ENCODE measurements at regions not wholly inside any gene's neighbourhood (a gene's known extent, or its start where the extent isn't known, plus 50 kb on each side); places are given as distances from the start of the nearest gene placed in this dataset.
A peak's percentile ranks its signal among the peaks of the same experiment; 100 is the strongest.

DNA sequence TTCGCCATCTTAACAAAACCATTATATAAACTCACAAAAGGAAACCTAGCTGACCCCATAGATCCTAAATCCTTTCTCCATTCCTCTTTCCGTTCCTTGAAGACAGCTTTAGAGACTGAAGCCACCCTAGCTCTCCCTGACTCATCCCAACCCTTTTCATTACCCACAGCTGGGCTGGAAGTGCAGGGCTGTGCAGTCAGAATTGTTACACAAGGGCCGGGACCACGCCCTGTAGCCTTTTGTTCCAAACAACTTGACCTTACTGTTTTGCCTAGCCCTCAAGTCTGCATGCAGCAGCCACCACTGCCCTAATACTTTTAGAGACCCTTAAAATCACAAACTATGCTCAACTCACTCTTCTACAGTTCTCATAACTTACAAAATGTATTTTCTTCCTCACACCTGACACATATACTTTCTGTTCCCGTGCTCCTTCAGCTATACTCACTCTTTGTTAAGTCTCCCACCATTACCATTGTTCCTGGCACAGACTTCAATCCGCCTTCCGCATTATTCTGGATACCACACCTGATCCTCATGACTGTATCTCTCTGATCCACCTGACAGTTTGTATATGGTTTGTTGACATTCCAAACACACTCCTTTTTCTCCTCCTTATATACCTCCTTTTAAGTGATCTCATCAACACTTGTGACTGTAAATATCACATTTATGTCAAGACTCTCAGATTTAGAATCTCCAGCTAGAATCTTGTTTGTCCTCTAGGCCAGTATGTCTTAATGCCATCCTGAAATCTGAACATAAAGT lies 208.7 kb downstream of the KITLG start:
- POLR2A ChIA-PET, result no interaction called here
- H3K4me1 Mint-ChIP-seq, result no peaks in the 10 kb centered on the region
- no peaks in the 10 kb centered on the region for H3K27me3 Mint-ChIP-seq
- H3K36me3 Mint-ChIP-seq (ENCODE audit: low read depth), result no peaks in the 10 kb centered on the region
- ATAC-seq (no peak), DNase-seq (no peak)
- H3K9me3 Mint-ChIP-seq (ENCODE audit: low read depth), result no peaks in the 10 kb centered on the region
- no peak overlapping the region for H3K4me3 Mint-ChIP-seq
- CTCF ChIA-PET, result no interaction called here
- intact Hi-C loops (cut with DNase I, micrococcal nuclease), result no loop called here
- H3K27ac Mint-ChIP-seq, result no peak overlapping the region

DNA sequence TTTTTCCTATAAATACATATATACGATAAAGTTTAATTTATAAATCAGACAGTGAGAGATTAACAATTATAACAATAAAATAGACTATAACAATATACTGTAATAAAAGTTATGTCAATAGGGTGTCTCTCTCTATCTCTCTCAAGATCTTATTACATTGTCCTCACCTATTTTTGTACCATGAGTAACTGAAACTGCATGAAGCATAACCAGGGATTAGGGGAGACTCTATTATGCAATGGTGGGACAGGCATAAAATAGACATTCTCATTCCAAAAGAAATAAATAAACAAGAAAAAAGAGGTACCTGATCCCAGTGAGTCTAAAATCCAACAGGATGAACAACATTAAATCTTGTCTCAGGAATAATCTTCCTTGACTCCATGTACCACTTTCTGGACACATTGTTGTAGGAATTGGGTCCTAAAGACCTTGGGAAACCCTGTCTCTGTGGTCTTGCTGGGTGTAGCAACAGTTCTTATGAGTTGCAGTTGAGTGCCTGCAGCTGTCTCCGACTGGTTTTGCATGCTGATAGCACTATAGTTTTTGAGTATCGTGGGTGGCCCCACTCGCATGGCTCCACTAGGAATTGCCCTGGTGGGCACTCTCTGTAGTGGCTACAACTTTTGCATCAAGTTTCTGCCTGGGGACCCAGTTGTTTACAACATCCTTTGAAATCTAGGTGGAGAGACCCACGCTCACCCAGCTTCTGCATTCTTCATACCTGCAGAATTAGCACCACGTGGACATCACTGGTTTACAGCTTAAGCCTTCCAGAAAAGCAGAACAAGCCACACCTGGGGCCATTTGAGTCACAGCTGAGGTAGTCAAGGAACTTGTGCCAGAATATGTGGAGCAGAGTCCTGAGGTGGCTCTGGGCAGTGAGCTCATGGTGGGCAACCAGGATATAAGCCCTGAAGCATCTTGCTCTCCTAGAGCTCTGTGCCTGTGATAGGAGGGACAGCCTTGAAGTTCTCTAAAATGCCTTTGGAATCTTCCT lies 204.7 kb downstream of the KITLG start:
- ChIA-PET POLR2A (no interaction called here), CTCF (no interaction called here)
- no peak for DNase-seq
- Mint-ChIP-seq H3K27ac (no peak overlapping the region), H3K36me3 (ENCODE audit: low read depth) (no peaks in the 10 kb centered on the region), H3K4me1 (no peaks in the 10 kb centered on the region), H3K4me3 (no peak overlapping the region), H3K27me3 (no peaks in the 10 kb centered on the region), H3K9me3 (ENCODE audit: low read depth) (no peaks in the 10 kb centered on the region)
- intact Hi-C loops (cut with DNase I, micrococcal nuclease), result no loop called here
- ATAC-seq, result no peak

DNA sequence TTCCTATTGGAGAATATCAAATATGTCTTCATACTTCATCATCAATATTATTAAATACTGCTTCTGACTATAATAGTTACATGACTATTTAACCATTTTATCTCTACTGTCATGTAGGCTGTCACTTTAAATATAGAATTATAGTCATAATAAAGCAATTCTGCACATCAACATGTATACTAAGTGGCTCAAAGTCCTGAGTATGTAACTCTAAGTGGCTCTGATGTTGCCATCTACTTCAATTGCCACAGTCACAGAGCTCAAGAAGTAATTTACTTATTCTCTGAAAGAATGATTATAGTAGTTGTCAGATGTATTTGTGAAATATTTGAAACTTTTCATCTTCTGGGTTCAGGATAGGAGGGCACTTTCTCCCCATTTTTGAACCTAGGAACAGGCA lies 202.3 kb downstream of the KITLG start:
- CTCF ChIA-PET, result no interaction called here
- ATAC-seq (no peak), DNase-seq (no peak)
- intact Hi-C loops (cut with DNase I, micrococcal nuclease), result no loop called here
- Mint-ChIP-seq H3K36me3 (ENCODE audit: low read depth) (no peaks in the 10 kb centered on the region), H3K27ac (no peak overlapping the region), H3K4me3 (no peak overlapping the region), H3K27me3 (no peaks in the 10 kb centered on the region), H3K9me3 (ENCODE audit: low read depth) (no peaks in the 10 kb centered on the region), H3K4me1 (no peaks in the 10 kb centered on the region)
- POLR2A ChIA-PET, result no interaction called here

DNA sequence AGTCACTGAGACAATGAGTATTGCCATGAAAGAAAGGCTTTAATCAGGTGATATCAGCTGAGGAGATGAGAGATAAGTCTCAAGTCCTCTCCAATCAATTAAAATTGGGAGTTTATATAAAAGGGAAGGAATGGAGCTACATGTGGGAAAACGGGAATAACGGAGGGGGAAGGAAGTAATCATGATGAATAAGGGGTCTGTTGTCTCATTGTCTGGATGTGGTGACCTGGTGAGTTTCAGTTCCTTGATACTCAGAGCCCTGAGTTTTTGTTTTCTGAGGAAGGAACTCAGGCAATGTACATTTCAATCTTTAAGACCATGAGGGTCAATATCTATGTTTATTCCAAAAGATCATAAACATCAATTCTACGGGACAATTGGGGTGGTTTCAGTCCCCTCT lies 198.8 kb downstream of the KITLG start:
- no peak for ATAC-seq
- Mint-ChIP-seq H3K36me3 (ENCODE audit: low read depth) (no peaks in the 10 kb centered on the region), H3K27ac (no peak overlapping the region), H3K9me3 (ENCODE audit: low read depth) (no peaks in the 10 kb centered on the region), H3K27me3 (no peaks in the 10 kb centered on the region), H3K4me3 (no peak overlapping the region), H3K4me1 (no peaks in the 10 kb centered on the region)
- ChIA-PET CTCF (interaction anchor here (0.8 kb wide), 1 partner anchor 21 kb away, joined by 4 read pairs; no protein-coding TSS in a partner anchor), POLR2A (no interaction called here)
- no peak for DNase-seq
- intact Hi-C loops (cut with DNase I, micrococcal nuclease), result no loop called here

- no peak overlapping the region for H3K4me3 Mint-ChIP-seq
- ATAC-seq (no peak), DNase-seq (no peak)
- no peaks in the 10 kb centered on the region for H3K9me3 Mint-ChIP-seq (ENCODE audit: low read depth)
- no peaks in the 10 kb centered on the region for H3K36me3 Mint-ChIP-seq (ENCODE audit: low read depth)
- POLR2A ChIA-PET, result no interaction called here
- CTCF ChIA-PET, result interaction anchor here (0.6 kb wide), 1 partner anchor 21 kb away, joined by 3 read pairs; no protein-coding TSS in a partner anchor
- peaks cover 4% of the 10 kb centered on the region for H3K27me3 Mint-ChIP-seq
- intact Hi-C loops (cut with DNase I, micrococcal nuclease), result no loop called here
- H3K27ac Mint-ChIP-seq, result no peak overlapping the region
- no peaks in the 10 kb centered on the region for H3K4me1 Mint-ChIP-seq
Observed at GRCh38 chr12:88383405-88383804, 196.9 kb downstream of the KITLG start.

GRCh38 chr12:88388566-88389540 lies 191.4 kb downstream of the KITLG start:
- Mint-ChIP-seq H3K4me3 (no peak overlapping the region), H3K27ac (no peak overlapping the region), H3K4me1 (peaks cover 11% of the 10 kb centered on the region), H3K27me3 (peaks cover 12% of the 10 kb centered on the region), H3K36me3 (ENCODE audit: low read depth) (no peaks in the 10 kb centered on the region), H3K9me3 (ENCODE audit: low read depth) (peaks cover 2% of the 10 kb centered on the region)
- no peak for ATAC-seq
- CTCF ChIA-PET, result no interaction called here
- intact Hi-C loops (cut with DNase I, micrococcal nuclease), result no loop called here
- POLR2A ChIA-PET, result no interaction called here
- DNase-seq, result no peak

GRCh38 chr12:88390811-88391210 lies 189.5 kb downstream of the KITLG start:
- Mint-ChIP-seq H3K27ac (no peak overlapping the region), H3K36me3 (ENCODE audit: low read depth) (no peaks in the 10 kb centered on the region), H3K4me1 (peaks cover 11% of the 10 kb centered on the region), H3K4me3 (no peak overlapping the region), H3K9me3 (ENCODE audit: low read depth) (peaks cover 2% of the 10 kb centered on the region), H3K27me3 (peaks cover 12% of the 10 kb centered on the region)
- intact Hi-C loops (cut with DNase I, micrococcal nuclease), result loop anchor here (1.0 to 5.0 kb wide), 5 partner anchors 92 to 279 kb away; no protein-coding TSS in a partner anchor
- ChIA-PET POLR2A (no interaction called here), CTCF (no interaction called here)
- ATAC-seq, result no peak
- DNase-seq, result no peak

- CTCF ChIA-PET, result no interaction called here
- H3K4me1 Mint-ChIP-seq, result peaks cover 11% of the 10 kb centered on the region
- H3K36me3 Mint-ChIP-seq (ENCODE audit: low read depth), result no peaks in the 10 kb centered on the region
- DNase-seq (no peak), ATAC-seq (peak; percentile 95)
- intact Hi-C loops (cut with DNase I, micrococcal nuclease), result loop anchor here (1.0 to 5.0 kb wide), 5 partner anchors 92 to 279 kb away; no protein-coding TSS in a partner anchor
- H3K9me3 Mint-ChIP-seq (ENCODE audit: low read depth), result peaks cover 2% of the 10 kb centered on the region
- H3K27ac Mint-ChIP-seq, result no peak overlapping the region
- H3K4me3 Mint-ChIP-seq, result no peak overlapping the region
- POLR2A ChIA-PET, result no interaction called here
- peaks cover 14% of the 10 kb centered on the region for H3K27me3 Mint-ChIP-seq
Observed at GRCh38 chr12:88391556-88391955, 188.7 kb downstream of the KITLG start.

GRCh38 chr12:88393017-88393767 lies 187.1 kb downstream of the KITLG start:
- CTCF ChIA-PET, result interaction anchor here (1.1 kb wide), 1 partner anchor 14 kb away, joined by 3 read pairs; no protein-coding TSS in a partner anchor
- peaks cover 2% of the 10 kb centered on the region for H3K9me3 Mint-ChIP-seq (ENCODE audit: low read depth)
- H3K27ac Mint-ChIP-seq, result no peak overlapping the region
- DNase-seq (no peak), ATAC-seq (peak; percentile 37)
- peaks cover 11% of the 10 kb centered on the region for H3K4me1 Mint-ChIP-seq
- H3K4me3 Mint-ChIP-seq, result no peak overlapping the region
- H3K27me3 Mint-ChIP-seq, result peaks cover 11% of the 10 kb centered on the region
- no peaks in the 10 kb centered on the region for H3K36me3 Mint-ChIP-seq (ENCODE audit: low read depth)
- POLR2A ChIA-PET, result no interaction called here
- intact Hi-C loops (cut with DNase I, micrococcal nuclease), result loop anchor here (1.0 to 5.0 kb wide), 4 partner anchors 156 to 281 kb away; no protein-coding TSS in a partner anchor

DNA sequence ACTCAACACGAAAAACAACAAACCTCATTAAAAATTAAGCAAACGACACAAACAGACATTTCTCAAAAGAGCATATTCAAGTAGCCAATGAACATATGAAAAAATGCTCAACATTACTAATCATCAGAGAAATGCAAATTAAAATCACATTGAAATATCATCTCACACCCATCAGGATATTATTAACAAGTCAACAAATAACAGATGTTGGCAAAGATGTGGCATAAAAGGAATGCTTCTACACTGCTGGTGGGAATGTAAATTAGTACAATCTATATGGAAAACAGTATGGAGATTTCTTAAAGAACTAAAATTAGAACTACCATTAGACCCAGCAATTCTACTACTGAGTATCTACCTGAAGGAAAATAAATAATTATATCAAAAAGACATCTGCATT lies 182.2 kb downstream of the KITLG start:
- ATAC-seq (no peak), DNase-seq (no peak)
- Mint-ChIP-seq H3K27me3 (peaks cover 4% of the 10 kb centered on the region), H3K4me1 (peaks cover 4% of the 10 kb centered on the region), H3K4me3 (no peak overlapping the region), H3K27ac (no peak overlapping the region), H3K36me3 (ENCODE audit: low read depth) (no peaks in the 10 kb centered on the region), H3K9me3 (ENCODE audit: low read depth) (no peaks in the 10 kb centered on the region)
- intact Hi-C loops (cut with DNase I, micrococcal nuclease), result no loop called here
- ChIA-PET CTCF (no interaction called here), POLR2A (no interaction called here)
